ENCODE measurements at regions not wholly inside any gene's neighbourhood (a gene's known extent, or its start where the extent isn't known, plus 50 kb on each side); places are given as distances from the start of the nearest gene placed in this dataset.

DNA sequence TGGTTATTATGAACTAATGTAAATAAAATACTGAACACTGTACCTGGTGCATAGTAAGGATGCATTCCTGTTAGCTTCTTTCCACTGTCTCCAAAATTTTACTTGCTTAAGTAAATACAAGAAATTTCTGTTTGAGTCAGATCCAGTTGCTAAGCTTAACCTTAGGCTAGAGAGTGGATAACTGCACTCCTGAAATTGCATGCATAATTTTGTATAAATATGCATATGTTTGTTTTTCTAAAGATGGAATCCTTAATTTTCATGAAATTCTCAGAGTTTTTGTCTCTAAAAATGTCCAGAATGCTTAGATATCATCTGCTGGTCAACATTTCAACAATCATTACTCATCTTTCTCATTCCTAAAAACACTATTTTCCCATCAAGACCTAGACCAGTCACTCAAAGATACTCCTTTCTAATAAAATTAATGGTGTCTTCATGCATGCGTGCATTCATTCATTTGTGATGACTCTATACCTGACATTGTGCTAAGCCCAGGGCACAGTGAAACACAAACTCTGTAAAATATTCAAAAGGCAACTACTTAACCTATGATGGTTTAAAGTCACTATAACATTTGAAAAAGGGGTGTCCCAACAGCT lies 284.8 kb downstream of the SEC61B start:
- H2BK5ac ChIP-seq (ENCODE audit: insufficient read length, low read length): no peak overlapping the region
- H3K18ac ChIP-seq (ENCODE audit: insufficient read length, low read depth, low read length): no peak overlapping the region
- H3K56ac ChIP-seq (ENCODE audit: insufficient read length, low read depth, low read length): no peak overlapping the region
- H4K5ac ChIP-seq (ENCODE audit: insufficient read length, low read depth, low read length): no peak overlapping the region
- Mint-ChIP-seq H3K27me3 (ENCODE audit: low read depth) (no peaks in the 10 kb centered on the region), H3K27ac (no peak overlapping the region), H3K36me3 (ENCODE audit: insufficient read depth in 1 of 3, low read depth in 3 of 3) (no peaks in the 10 kb centered on the region; a peak in 1 of 7 replicates), H3K4me1 (peaks cover 15 to 16% of the 10 kb centered on the region in 2 experiments), H3K4me3 (no peak overlapping the region), H3K9me3 (peaks cover 2 to 7% of the 10 kb centered on the region in 2 experiments; a peak in 2 of 5 replicates)
- H4K20me1 ChIP-seq (ENCODE audit: control insufficient read depth, insufficient read depth, insufficient read length): no peaks in the 10 kb centered on the region
- no peak overlapping the region for H2BK20ac ChIP-seq (ENCODE audit: low read depth, low read length, poor library complexity, severe bottlenecking)
- H3K4ac ChIP-seq (ENCODE audit: low read depth, low read length): no peak overlapping the region
- H3K14ac ChIP-seq (ENCODE audit: insufficient read depth, low read length): no peak overlapping the region
- H3K9me3 ChIP-seq (ENCODE audit: control insufficient read depth, low read depth, low read length): no peaks in the 10 kb centered on the region
- H3T11ph ChIP-seq (ENCODE audit: low read length): no peak overlapping the region
- WGBS (ENCODE audit: extremely low coverage, insufficient read length, low lambda C conversion rate): no CpG with 5 or more reads among the region's 1 CpG
- no peak for DNase-seq
- H3K23ac ChIP-seq (ENCODE audit: insufficient read length, low read depth, low read length): no peak overlapping the region
- H4K8ac ChIP-seq (replicated peaks; ENCODE audit: insufficient read length, low read depth, low read length): no peak overlapping the region
- no peak overlapping the region for H2BK120ac ChIP-seq (ENCODE audit: low read depth, low read length, poor library complexity, severe bottlenecking)
- H3K4me2 ChIP-seq (ENCODE audit: insufficient read depth, insufficient read length, low read length): no peak overlapping the region
- H2AK5ac ChIP-seq (ENCODE audit: insufficient read length, low read length): no peak overlapping the region
- H3K79me2 ChIP-seq (ENCODE audit: insufficient read depth, low read length): no peaks in the 10 kb centered on the region
- no peak overlapping the region for H3K9ac ChIP-seq (ENCODE audit: extremely low read depth, insufficient read length, low read length)
- H2BK15ac ChIP-seq (ENCODE audit: low read depth, low read length): no peak overlapping the region
- H2AFZ ChIP-seq (ENCODE audit: low read length): no peak overlapping the region
- no peak overlapping the region for H3K27ac ChIP-seq (ENCODE audit: insufficient read length, low read depth, low read length)
- no peak for TF ChIP-seq CTCF (conservative IDR thresholded peaks at IDR 0.05)
- no peaks in the 10 kb centered on the region; the same call in 1 of the 2 replicates for H3K4me1 ChIP-seq (ENCODE audit: insufficient read depth, low read length)
- no peak overlapping the region for H4K91ac ChIP-seq (ENCODE audit: insufficient read length, low read depth, low read length)
- no peak overlapping the region for H2BK12ac ChIP-seq (ENCODE audit: insufficient read length, low read depth, low read length)
- H3K27me3 ChIP-seq (ENCODE audit: insufficient read depth, low read length): no peaks in the 10 kb centered on the region
- no peaks in the 10 kb centered on the region for H3K23me2 ChIP-seq (ENCODE audit: insufficient read length, low read depth, low read length, poor library complexity, severe bottlenecking)
- H3K79me1 ChIP-seq (ENCODE audit: insufficient read depth, low read depth, low read length, poor library complexity, severe bottlenecking): no peaks in the 10 kb centered on the region
